BLaER1 treated with 17β-estradiol and CSF1 and Interleukin-3, amounts not matched to agents 10 nM and 100 nM (cell line): ENCODE measurements at regions not wholly inside any gene's neighbourhood (a gene's known extent, or its start where the extent isn't known, plus 50 kb on each side); places are given as distances from the start of the nearest gene placed in this dataset.
"Not testable (repeated sequence)": the region's sequence is repeated elsewhere in the genome, so short reads cannot be mapped to it uniquely, and the experiment has no call there.

Experiments used
- H3K27ac ChIP-seq, 11 experiments: shearing (Covaris generic); formaldehyde crosslinking; 2 replicates each; pipeline ENCODE4 v1.8.1; 2022
- H3K27me3 ChIP-seq, 11 experiments: shearing (Covaris generic); formaldehyde crosslinking; 2 replicates each; pipeline ENCODE4 v1.8.1; 2022
- H3K36me3 ChIP-seq, 11 experiments: shearing (Covaris generic); formaldehyde crosslinking; 2 replicates each; pipeline ENCODE4 v1.8.1; 2022
- H3K4me1 ChIP-seq, 10 experiments: shearing (Covaris generic); formaldehyde crosslinking; 2 replicates each; pipeline ENCODE4 v1.8.1; 2022
- H3K4me2 ChIP-seq, 11 experiments: shearing (Covaris generic); formaldehyde crosslinking; 2 replicates each; pipeline ENCODE4 v1.8.1; 2022
- H3K4me3 ChIP-seq, 10 experiments: shearing (Covaris generic); formaldehyde crosslinking; 2 replicates each; pipeline ENCODE4 v1.8.1; 2022
- H3K9ac ChIP-seq, 11 experiments: shearing (Covaris generic); formaldehyde crosslinking; 2 replicates each; pipeline ENCODE4 v1.8.1; 2022
- H3K9me3 ChIP-seq, 11 experiments: shearing (Covaris generic); formaldehyde crosslinking; replicated peaks in 1 of 11; 2 replicates each; pipeline ENCODE4 v1.8.1; 2022
- H4K20me1 ChIP-seq, 11 experiments: shearing (Covaris generic); formaldehyde crosslinking; 2 replicates each; pipeline ENCODE4 v1.8.1; 2022
- Cebpa-rat ChIP-seq, 11 experiments: shearing (Covaris generic); IDR thresholded peaks; 2 replicates each; pipeline ENCODE4 v1.8.1; 2022

DNA sequence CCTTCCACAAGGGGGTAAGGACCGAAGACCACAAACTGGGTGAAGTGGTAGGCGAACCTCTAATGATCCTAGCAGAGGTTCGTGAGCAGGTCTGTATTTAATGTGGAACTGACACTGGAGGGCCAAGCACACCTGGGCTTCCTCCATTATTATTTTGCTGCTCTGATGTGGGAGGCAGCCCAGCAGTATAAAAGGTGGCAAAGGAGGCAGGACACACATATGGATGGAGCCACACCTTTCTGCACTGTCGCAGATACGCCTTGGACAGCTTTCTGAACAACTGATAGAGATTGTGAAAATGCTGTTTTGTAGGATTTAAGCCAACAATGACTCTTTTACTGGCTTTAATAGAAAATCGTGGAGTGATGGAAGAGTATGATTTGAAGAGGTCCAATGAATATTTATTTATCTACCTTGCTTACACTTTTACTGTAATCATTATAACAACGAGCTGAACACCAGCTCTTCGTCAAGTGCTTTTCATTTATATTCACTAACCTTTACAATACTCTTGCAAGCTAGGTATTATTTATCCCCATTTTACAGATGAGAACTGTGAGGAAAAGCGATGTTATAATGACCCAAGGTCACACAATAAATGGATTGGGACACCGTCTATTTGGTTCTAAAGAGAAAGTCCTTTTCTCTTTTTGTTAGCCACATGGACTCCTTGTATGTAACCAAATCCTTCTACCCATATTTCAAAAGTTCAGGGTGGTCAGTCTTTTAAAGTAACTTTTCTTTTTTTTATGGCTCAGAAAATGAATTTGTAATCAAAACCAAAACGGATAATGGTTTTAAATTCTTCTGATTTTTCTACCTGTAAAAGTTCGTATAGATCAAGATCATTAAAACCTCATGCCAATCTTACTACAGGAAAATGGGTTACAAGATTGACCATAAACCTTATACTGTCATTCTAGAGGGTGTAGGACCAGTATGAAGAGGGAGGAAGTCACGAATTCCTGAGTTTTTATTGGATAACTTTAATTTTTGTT is 116.9 kb downstream of the UTRN start:
- TF ChIP-seq Cebpa-rat (IDR thresholded peaks at IDR 0.05) = no peak
- Histone ChIP-seq H3K4me3 (no peak overlapping the region), H3K27me3 (peaks cover 0 to 12% (median 0%) of the 10 kb centered on the region in 11 experiments; a peak in 9 of 22 replicates), H3K4me1 (no peaks in the 10 kb centered on the region), H3K9me3 (peaks cover 16 to 24% (median 17%) of the 10 kb centered on the region in 11 experiments), H3K9ac (no peak overlapping the region), H4K20me1 (peaks cover 27 to 100% (median 99%) of the 10 kb centered on the region in 11 experiments; a peak in 21 of 22 replicates), H3K4me2 (no peak overlapping the region), H3K27ac (no peak overlapping the region), H3K36me3 (peaks cover 65 to 78% (median 74%) of the 10 kb centered on the region in 11 experiments)

- no peaks in the 10 kb centered on the region for H3K4me1 ChIP-seq
- H3K36me3 ChIP-seq = peaks cover 58 to 76% (median 70%) of the 10 kb centered on the region in 11 experiments
- H3K27ac ChIP-seq = no peak overlapping the region
- H4K20me1 ChIP-seq = peaks cover 28 to 100% (median 98%) of the 10 kb centered on the region in 11 experiments; a peak in 21 of 22 replicates
- TF ChIP-seq Cebpa-rat (IDR thresholded peaks at IDR 0.05) = no peak
- no peak overlapping the region for H3K4me2 ChIP-seq
- peaks cover 0 to 10% (median 0%) of the 10 kb centered on the region in 11 experiments; a peak in 8 of 22 replicates for H3K27me3 ChIP-seq
- H3K4me3 ChIP-seq = no peak overlapping the region
- H3K9me3 ChIP-seq = peaks cover 9 to 17% (median 10%) of the 10 kb centered on the region in 11 experiments
- H3K9ac ChIP-seq = no peak overlapping the region
Measured at GRCh38 chr6:144402750-144403149, 117.6 kb downstream of the UTRN start.

- no peak for TF ChIP-seq Cebpa-rat (IDR thresholded peaks at IDR 0.05)
- H3K27me3 ChIP-seq = no peaks in the 10 kb centered on the region
- no peak overlapping the region for H3K4me2 ChIP-seq
- no peaks in the 10 kb centered on the region for H3K4me1 ChIP-seq
- H3K9ac ChIP-seq = no peak overlapping the region
- no peak overlapping the region for H3K27ac ChIP-seq
- H3K9me3 ChIP-seq = peaks cover 0 to 5% (median 0%) of the 10 kb centered on the region in 11 experiments; a peak in 3 of 22 replicates
- no peak overlapping the region for H3K4me3 ChIP-seq
- peaks cover 27 to 100% (median 98%) of the 10 kb centered on the region in 11 experiments; a peak in 21 of 22 replicates for H4K20me1 ChIP-seq
- peaks cover 55 to 89% (median 72%) of the 10 kb centered on the region in 11 experiments for H3K36me3 ChIP-seq
Measured at GRCh38 chr6:144405163-144405562, 120.0 kb downstream of the UTRN start.

- no peak overlapping the region for H3K9ac ChIP-seq
- no peak overlapping the region for H3K4me2 ChIP-seq
- H3K36me3 ChIP-seq = peaks cover 56 to 99% (median 73%) of the 10 kb centered on the region in 11 experiments
- no peak for TF ChIP-seq Cebpa-rat (IDR thresholded peaks at IDR 0.05)
- peaks cover 27 to 100% (median 97%) of the 10 kb centered on the region in 11 experiments; a peak in 21 of 22 replicates for H4K20me1 ChIP-seq
- no peaks in the 10 kb centered on the region for H3K27me3 ChIP-seq
- no peak overlapping the region for H3K27ac ChIP-seq
- no peaks in the 10 kb centered on the region for H3K4me1 ChIP-seq
- H3K9me3 ChIP-seq = peaks cover 0 to 5% (median 0%) of the 10 kb centered on the region in 11 experiments; a peak in 4 of 22 replicates
- H3K4me3 ChIP-seq = no peak overlapping the region
Measured at GRCh38 chr6:144406796-144407195, 121.7 kb downstream of the UTRN start.

DNA sequence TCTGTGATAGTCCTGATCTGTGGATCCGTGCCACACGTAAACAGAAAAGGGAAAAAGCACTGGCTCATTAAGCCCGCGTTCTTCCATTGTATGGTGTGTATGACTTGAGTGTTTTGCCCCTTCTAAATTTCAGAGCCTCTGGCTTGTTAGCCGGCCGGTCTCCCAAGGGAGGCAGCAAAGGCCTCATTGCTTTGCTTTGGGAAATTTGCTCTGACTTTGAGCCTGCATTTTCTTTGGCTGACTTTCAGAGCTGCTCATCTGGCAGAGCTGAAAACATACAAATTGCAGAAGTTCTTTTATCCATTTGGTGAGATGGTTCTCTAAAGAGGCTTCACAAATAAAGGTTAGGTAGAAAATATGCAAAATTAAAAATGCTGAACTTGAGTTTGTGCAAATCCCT is 123.0 kb downstream of the UTRN start:
- no peak overlapping the region for H3K27ac ChIP-seq
- TF ChIP-seq Cebpa-rat (IDR thresholded peaks at IDR 0.05) = no peak
- peaks cover 21 to 100% (median 89%) of the 10 kb centered on the region in 11 experiments; a peak in 19 of 22 replicates for H4K20me1 ChIP-seq
- H3K4me3 ChIP-seq = no peak overlapping the region
- H3K36me3 ChIP-seq = peaks cover 46 to 94% (median 63%) of the 10 kb centered on the region in 11 experiments; a peak in 21 of 22 replicates
- H3K9ac ChIP-seq = no peak overlapping the region
- H3K27me3 ChIP-seq = no peaks in the 10 kb centered on the region
- peaks cover 0 to 9% (median 4%) of the 10 kb centered on the region in 11 experiments; a peak in 10 of 22 replicates for H3K9me3 ChIP-seq
- no peaks in the 10 kb centered on the region for H3K4me1 ChIP-seq
- H3K4me2 ChIP-seq = no peak overlapping the region

DNA sequence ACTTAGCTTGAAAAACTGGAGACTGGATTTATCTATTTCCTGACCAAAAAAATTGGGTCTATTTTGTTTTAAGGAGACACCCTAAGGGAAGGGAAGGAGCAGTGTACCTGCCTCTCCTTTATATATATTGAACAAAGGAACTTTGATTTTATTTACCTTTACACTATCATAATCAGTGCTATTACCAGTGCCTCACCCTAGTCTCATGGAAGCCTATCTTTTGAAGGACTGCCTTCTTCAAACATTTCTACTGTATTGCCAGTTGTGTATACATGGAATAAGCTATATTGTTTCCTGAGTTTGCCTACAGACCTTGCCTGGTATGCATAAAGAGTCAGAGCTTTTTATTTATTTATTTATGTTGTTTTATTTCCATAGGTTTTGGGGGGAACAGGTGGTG is 124.9 kb downstream of the UTRN start:
- Histone ChIP-seq H4K20me1 (peaks cover 16 to 100% (median 79%) of the 10 kb centered on the region in 11 experiments; a peak in 19 of 22 replicates), H3K4me1 (no peaks in the 10 kb centered on the region), H3K9ac (no peak overlapping the region), H3K4me2 (no peak overlapping the region), H3K27ac (no peak overlapping the region), H3K27me3 (no peaks in the 10 kb centered on the region), H3K36me3 (peaks cover 32 to 86% (median 56%) of the 10 kb centered on the region in 11 experiments; a peak in 21 of 22 replicates), H3K9me3 (peaks cover 0 to 13% (median 7%) of the 10 kb centered on the region in 11 experiments; a peak in 11 of 22 replicates), H3K4me3 (no peak overlapping the region)
- no peak for TF ChIP-seq Cebpa-rat (IDR thresholded peaks at IDR 0.05)

DNA sequence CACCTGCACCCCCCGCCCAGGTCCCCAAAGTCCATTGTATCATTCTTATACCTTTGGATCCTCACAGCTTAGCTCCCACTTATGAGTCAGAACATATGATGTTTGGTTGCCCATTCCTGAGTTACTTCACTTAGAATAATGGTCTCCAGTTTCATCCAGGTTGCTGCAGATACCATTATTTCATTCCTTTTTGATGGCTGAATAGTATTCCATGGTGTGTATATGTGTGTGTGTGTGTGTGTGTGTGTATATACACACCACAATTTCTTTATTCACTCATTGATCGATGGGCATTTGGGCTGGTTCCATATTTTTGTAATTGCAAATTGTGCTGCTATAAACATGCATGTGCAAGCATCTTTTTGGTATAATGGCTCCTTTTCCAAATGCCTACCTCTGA is 125.4 kb downstream of the UTRN start:
- not testable (repeated sequence) for H3K27ac ChIP-seq, H3K4me1 ChIP-seq, H3K4me2 ChIP-seq, H3K9ac ChIP-seq, H3K4me3 ChIP-seq, H3K27me3 ChIP-seq
- H3K36me3 ChIP-seq = peaks cover 27 to 81% (median 53%) of the 10 kb centered on the region in 11 experiments; a peak in 21 of 22 replicates
- peaks cover 18 to 100% (median 76%) of the 10 kb centered on the region in 11 experiments; a peak in 21 of 22 replicates for H4K20me1 ChIP-seq
- H3K9me3 ChIP-seq = peaks cover 0 to 13% (median 7%) of the 10 kb centered on the region in 11 experiments; a peak in 11 of 22 replicates

DNA sequence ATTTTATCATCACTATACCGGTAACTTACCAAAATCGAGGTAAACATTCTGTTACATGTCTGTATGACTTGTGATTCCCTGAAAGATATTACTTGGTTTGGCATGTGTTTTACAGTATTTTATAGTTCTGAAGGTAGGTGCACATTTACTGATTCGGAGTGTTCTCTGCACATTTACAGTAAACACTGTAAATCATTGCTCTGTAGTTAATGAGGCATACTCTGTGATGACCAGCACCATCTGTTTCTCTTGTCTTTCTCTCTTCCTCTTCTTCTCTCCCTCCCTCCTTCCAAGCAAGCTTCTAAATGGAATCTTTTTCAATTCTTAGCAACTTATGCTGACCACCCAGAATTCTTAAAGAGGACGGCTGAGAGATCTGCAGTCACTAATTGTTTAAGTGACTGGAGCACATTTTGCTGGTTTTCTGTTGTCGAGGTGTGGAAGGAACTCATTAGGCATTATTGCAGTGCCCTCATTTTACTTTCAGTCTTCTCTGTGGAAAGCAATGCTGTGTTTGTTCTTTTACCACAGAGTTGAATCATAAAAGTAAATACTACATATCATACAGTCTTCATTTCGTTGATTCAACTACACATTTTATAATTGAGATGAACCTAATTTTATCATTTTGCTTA is 126.5 kb downstream of the UTRN start:
- Histone ChIP-seq H3K9me3 (peaks cover 0 to 13% (median 7%) of the 10 kb centered on the region in 11 experiments; a peak in 11 of 22 replicates), H3K4me2 (no peak overlapping the region), H3K4me1 (peaks cover 0 to 10% (median 0%) of the 10 kb centered on the region in 10 experiments; a peak in 2 of 20 replicates), H3K36me3 (peaks cover 20 to 70% (median 43%) of the 10 kb centered on the region in 11 experiments; a peak in 20 of 22 replicates), H3K9ac (no peak overlapping the region), H4K20me1 (peaks cover 29 to 100% (median 76%) of the 10 kb centered on the region in 11 experiments), H3K27me3 (no peaks in the 10 kb centered on the region), H3K27ac (no peak overlapping the region), H3K4me3 (no peak overlapping the region)
- no peak for TF ChIP-seq Cebpa-rat (IDR thresholded peaks at IDR 0.05)
